GM19328 (cell line): ENCODE measurements at regions not wholly inside any gene's neighbourhood (a gene's known extent, or its start where the extent isn't known, plus 50 kb on each side); places are given as distances from the start of the nearest gene placed in this dataset.
"Not testable (repeated sequence)": the region's sequence is repeated elsewhere in the genome, so short reads cannot be mapped to it uniquely, and the experiment has no call there.

Experiments
- ATAC-seq: cut with Tn5 transposase; IDR thresholded peaks from one replicate; pipeline ENCODE4 v1.9.1; 2021; ENCODE audit warnings: mild to moderate bottlenecking, moderate library complexity; ENCODE audit not compliant: unreplicated experiment

- no peak for ATAC-seq
These were observed 306.1 kb upstream of the RGS17 start for GRCh38 chr6:153437193-153437592.

- ATAC-seq, result no peak
These were observed 305.3 kb upstream of the RGS17 start for GRCh38 chr6:153436351-153436750.

GRCh38 chr6:153435787-153436186 lies 304.7 kb upstream of the RGS17 start:
- no peak for ATAC-seq

GRCh38 chr6:153425536-153425935 lies 294.5 kb upstream of the RGS17 start:
- no peak for ATAC-seq

- no peak for ATAC-seq
These were observed 293.8 kb upstream of the RGS17 start for GRCh38 chr6:153424719-153425400.

GRCh38 chr6:153412519-153412918 lies 281.4 kb upstream of the RGS17 start:
- ATAC-seq, result no peak

GRCh38 chr6:153411070-153411648 lies 280.1 kb upstream of the RGS17 start:
- ATAC-seq, result no peak

- ATAC-seq, result no peak
These were observed 274.8 kb upstream of the RGS17 start for GRCh38 chr6:153405931-153406330.

- ATAC-seq, result no peak
These were observed 270.7 kb upstream of the RGS17 start for GRCh38 chr6:153401751-153402150.

GRCh38 chr6:153392156-153392555 lies 261.1 kb upstream of the RGS17 start:
- no peak for ATAC-seq

- ATAC-seq, result no peak
These were observed 242.8 kb upstream of the RGS17 start for GRCh38 chr6:153373869-153374268.

GRCh38 chr6:153368131-153368530 lies 237.0 kb upstream of the RGS17 start:
- no peak for ATAC-seq

- ATAC-seq, result no peak
These were observed 235.9 kb upstream of the RGS17 start for GRCh38 chr6:153367021-153367420.

GRCh38 chr6:153357391-153357790 lies 226.3 kb upstream of the RGS17 start:
- ATAC-seq, result no peak

GRCh38 chr6:153340568-153340967 lies 209.5 kb upstream of the RGS17 start:
- no peak for ATAC-seq

- ATAC-seq, result no peak
These were observed 203.0 kb upstream of the RGS17 start for GRCh38 chr6:153334121-153334520.

GRCh38 chr6:153331221-153331620 lies 200.1 kb upstream of the RGS17 start:
- not testable (repeated sequence) for ATAC-seq

GRCh38 chr6:153328194-153328593 lies 197.1 kb upstream of the RGS17 start:
- no peak for ATAC-seq

- ATAC-seq, result no peak
These were observed 194.6 kb upstream of the RGS17 start for GRCh38 chr6:153325661-153326060.

GRCh38 chr6:153312634-153313033 lies 181.6 kb upstream of the RGS17 start:
- ATAC-seq, result no peak

GRCh38 chr6:153309651-153310050 lies 178.6 kb upstream of the RGS17 start:
- ATAC-seq, result no peak

- ATAC-seq, result no peak
These were observed 171.1 kb upstream of the RGS17 start for GRCh38 chr6:153302133-153302532.

- no peak for ATAC-seq
These were observed 170.5 kb upstream of the RGS17 start for GRCh38 chr6:153301602-153302001.
